ENCODE measurements at regions not wholly inside any gene's neighbourhood (a gene's known extent, or its start where the extent isn't known, plus 50 kb on each side); places are given as distances from the start of the nearest gene placed in this dataset.

DNA sequence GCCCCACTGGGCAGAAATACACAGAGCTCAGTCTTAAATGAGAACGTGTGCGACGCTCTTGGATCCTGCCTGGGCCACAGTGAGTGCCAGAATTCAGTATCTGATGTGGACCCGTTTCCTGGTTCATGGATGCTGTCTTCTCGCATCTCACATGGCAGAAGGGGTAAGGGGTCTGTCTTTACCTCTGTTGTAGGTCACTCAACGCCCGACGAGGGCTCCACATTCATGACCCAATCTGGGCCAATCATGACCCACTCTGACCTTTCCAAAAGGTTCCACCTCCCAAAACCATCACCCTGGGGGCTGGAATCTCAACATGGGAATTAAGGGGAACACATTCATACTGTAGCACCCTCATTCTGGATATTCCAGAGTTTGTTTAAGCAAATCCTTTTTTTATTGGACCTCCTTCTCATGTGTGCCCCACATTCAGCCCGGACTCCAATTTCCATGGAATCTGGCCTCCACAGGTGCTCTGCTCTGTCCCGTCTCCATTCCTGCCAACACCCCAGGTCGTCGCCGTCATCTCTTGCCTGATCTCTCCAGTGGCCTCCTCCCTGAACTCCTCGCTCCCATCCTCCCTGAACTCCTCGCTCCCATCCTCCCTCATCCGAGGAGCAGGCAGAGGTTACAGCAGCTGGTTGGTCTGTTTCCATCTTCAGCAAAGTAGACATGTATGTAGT lies 78.9 kb upstream of the OTOS start:
- TF ChIP-seq, protein P1, sequence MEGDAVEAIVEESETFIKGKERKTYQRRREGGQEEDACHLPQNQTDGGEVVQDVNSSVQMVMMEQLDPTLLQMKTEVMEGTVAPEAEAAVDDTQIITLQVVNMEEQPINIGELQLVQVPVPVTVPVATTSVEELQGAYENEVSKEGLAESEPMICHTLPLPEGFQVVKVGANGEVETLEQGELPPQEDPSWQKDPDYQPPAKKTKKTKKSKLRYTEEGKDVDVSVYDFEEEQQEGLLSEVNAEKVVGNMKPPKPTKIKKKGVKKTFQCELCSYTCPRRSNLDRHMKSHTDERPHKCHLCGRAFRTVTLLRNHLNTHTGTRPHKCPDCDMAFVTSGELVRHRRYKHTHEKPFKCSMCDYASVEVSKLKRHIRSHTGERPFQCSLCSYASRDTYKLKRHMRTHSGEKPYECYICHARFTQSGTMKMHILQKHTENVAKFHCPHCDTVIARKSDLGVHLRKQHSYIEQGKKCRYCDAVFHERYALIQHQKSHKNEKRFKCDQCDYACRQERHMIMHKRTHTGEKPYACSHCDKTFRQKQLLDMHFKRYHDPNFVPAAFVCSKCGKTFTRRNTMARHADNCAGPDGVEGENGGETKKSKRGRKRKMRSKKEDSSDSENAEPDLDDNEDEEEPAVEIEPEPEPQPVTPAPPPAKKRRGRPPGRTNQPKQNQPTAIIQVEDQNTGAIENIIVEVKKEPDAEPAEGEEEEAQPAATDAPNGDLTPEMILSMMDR (IDR thresholded peaks at IDR 0.05), result no peak
- ATAC-seq (ENCODE audit: low FRiP score), result no peak
- no peak for DNase-seq (ENCODE audit: low spot score)

DNA sequence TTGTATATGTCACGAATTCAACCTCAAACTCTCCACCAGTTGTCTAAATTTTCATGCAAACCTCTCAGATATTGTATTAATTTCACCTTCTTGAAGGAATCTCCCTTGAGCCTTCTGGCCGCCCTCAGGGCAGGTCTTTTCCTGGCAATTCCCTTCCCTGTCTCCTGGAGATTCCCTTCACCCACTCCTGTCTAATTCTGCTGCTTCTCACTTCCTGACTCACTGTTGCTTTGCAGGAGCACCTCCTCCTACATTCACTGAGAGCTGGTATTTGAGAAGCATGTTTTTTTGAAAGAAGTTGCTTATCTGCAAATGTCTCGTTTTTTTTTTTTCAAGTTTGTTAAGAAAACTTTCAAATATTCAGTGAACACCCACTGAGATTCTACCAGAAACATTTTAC lies 79.9 kb upstream of the OTOS start:
- ATAC-seq (ENCODE audit: low FRiP score) (peak; percentile 81), DNase-seq (ENCODE audit: low spot score) (no peak)
- TF ChIP-seq, protein P1 (IDR thresholded peaks at IDR 0.05), result no peak

DNA sequence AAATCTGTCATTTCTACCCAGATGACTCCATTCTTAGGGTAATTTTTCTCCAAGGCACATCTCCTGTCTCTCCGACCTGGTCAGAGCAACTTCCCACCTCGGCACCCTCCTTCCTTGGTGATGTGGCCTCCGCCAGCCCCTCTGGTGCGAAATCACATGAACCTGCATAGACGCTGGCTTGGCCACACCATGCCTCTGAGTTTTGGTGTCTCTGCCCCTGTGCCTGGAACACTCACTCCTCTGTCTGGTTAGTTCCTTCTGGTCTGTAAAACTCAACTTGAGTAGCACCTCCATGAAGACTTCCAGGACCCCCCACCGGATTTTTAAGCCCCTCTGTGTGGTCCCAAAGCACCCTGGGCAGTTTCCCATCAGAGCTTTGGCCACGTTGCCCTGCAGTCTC lies 83.2 kb upstream of the OTOS start:
- ATAC-seq (ENCODE audit: low FRiP score) (no peak), DNase-seq (ENCODE audit: low spot score) (no peak)
- TF ChIP-seq, protein P1 (IDR thresholded peaks at IDR 0.05), result no peak

DNA sequence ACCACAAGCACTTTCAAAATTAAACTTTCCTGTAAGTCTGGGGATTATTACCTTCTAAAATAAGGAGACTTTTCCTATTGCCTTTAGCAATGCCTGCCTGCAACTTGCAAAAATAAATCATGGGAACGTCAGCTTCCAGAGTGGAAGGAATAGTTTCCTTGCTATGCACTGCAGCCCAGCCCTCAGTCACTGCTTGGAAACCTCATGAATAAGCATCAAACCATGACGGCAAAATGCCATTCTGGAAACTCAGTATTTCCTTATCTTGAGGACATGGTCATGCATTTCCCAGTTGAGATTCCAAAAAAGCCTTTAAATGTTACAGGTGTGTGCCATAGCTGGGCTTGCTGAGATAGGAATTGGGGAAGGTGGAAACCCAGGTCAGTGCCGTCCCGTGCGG lies 84.2 kb upstream of the OTOS start:
- peak; percentile 65 for ATAC-seq (ENCODE audit: low FRiP score)
- TF ChIP-seq, protein P1 (IDR thresholded peaks at IDR 0.05), result no peak
- no peak for DNase-seq (ENCODE audit: low spot score)

DNA sequence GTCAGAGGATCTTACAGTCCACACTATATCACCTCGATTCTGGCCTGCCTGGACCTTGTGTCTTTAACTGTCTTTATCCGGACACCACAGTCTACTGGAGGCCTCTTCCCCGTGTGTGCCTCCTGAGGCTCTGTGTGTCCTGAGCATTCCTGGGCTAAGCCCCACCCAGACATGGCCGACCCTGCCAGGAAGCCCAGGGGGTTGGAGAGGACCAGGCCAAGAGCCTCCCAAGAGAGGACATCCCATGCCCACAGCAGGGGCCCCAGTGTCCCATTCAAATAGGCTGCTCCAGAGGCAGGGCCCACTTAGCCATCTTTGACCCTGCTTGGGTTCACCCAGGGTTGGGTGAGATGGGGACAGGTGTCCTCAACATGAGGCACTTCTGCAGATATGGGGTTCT lies 84.7 kb upstream of the OTOS start:
- no peak for ATAC-seq (ENCODE audit: low FRiP score)
- DNase-seq (ENCODE audit: low spot score), result no peak
- TF ChIP-seq, protein P1 (IDR thresholded peaks at IDR 0.05), result no peak

DNA sequence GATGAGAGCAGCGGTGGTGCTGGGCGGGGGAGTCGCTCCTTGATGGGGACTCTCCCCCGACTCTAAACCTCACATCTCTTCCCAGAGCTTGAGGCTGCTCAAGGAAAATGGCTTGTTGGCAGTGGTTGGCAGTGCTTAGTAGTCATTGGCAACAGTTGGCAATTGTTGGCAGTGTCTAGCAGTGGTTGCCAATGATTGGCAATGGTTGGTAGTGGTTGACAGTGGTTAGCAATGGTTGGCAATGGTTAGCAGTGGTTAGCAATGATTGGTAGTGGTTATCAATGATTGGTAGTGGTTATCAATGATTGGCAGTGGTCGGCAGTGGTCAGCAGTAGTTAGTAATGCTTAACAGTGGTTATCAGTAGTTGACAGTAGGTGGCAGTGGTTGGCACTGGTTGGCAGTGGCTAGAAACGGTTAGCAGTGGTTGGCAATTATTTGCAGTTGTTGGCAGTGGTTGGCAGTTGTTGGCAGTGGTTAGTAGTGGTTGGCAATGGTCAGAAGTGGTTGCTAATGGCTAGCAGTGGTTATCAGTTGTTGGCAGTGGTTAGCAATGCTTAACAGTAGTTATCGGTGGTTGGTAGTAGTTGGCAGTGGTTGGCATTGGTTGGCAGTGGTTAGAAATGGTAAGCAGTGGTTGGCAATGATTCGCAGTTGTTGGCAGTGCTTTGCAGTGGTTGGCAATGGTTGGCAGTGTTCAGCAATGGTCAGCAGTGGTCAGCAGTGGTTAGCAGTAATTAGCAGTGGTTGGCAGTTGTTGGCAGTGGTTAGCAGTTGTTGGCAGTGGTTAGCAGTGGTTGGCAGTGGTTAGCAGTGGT lies 85.4 kb upstream of the OTOS start:
- ATAC-seq (ENCODE audit: low FRiP score) (no peak), DNase-seq (ENCODE audit: low spot score) (no peak)
- TF ChIP-seq, protein P1 (IDR thresholded peaks at IDR 0.05), result no peak

All from omental fat pad (tissue), 3 donors.